HepG2 (cell line): ENCODE measurements at regions not wholly inside any gene's neighbourhood (a gene's known extent, or its start where the extent isn't known, plus 50 kb on each side); places are given as distances from the start of the nearest gene placed in this dataset.

ENCODE experiments used
- ATAC-seq: fragments of 200-7000 bp; cut with Tn5 transposase; 3 replicates; pipeline ENCODE4 v1.9.1; 2020; ENCODE audit warnings: mild to moderate bottlenecking, moderate library complexity
- BruUV-seq: library from RNA; stranded (reverse); fragments of 400-500 nt; replicated peaks from 2 replicates; lab custom pipeline; 2021; lab: Mats Ljungman, UMichigan
- CTCF ChIA-PET: fragments of 300-600 bp; formaldehyde crosslinking; extraction: SDS; loops from one replicate; lab custom pipeline; 2021; ENCODE audit warnings: low total read pairs, inconsistent platforms, low intra/inter-chr PET ratio; lab: Yijun Ruan, JAX
- POLR2A ChIA-PET: fragments of 350-600 bp; sonication (Branson Sonifier 250); formaldehyde crosslinking; loops from one replicate; lab custom pipeline; 2020; ENCODE audit warnings: antibody characterized with exemption, inconsistent platforms; lab: Yijun Ruan, JAX
- DNase-seq: peaks from one replicate; pipeline ENCODE4 v3.0.0-alpha.2; 2015; ENCODE audit warnings: low spot score
- FAIRE-seq: peaks from 3 replicates; lab custom pipeline; 2011; peaks lifted over from hg19 to GRCh38; lab: Jason Lieb, UNC
- H2AFZ ChIP-seq: one replicate; pipeline ENCODE4 v1.6.1; 2011; ENCODE audit warnings: low read length, inconsistent platforms
- H3K27ac ChIP-seq: fragments of 300-600 bp; 3 replicates; pipeline ENCODE4 v1.8.0; 2011; ENCODE audit warnings: mixed run types, mild to moderate bottlenecking, mixed read lengths, low read length, inconsistent platforms; ENCODE audit not compliant: insufficient read depth; ENCODE audit errors: extremely low read length
- H3K27me3 ChIP-seq, 2 experiments: fragments of 200-600 bp in 1 of 2; 2 replicates in 1 of 2; 3 replicates in 1 of 2; pipeline versions ENCODE4 v1.6.0 to v1.8.0; 2011; ENCODE audit warnings: low read length in 2 of 2, mild to moderate bottlenecking in 2 of 2, moderate library complexity in 2 of 2, inconsistent platforms in 1 of 2; ENCODE audit not compliant: insufficient read depth in 2 of 2, control insufficient read depth in 1 of 2
- H3K36me3 ChIP-seq, 2 experiments: fragments of 200-600 bp in 1 of 2; replicated peaks in 1 of 2; 2 replicates in 1 of 2; 3 replicates in 1 of 2; pipeline versions ENCODE4 v1.5.1 to v1.8.0; 2011; ENCODE audit warnings: low read length in 2 of 2, inconsistent platforms in 1 of 2; ENCODE audit not compliant: insufficient read depth in 2 of 2, control insufficient read depth in 1 of 2
- H3K4me1 ChIP-seq: 2 replicates; pipeline ENCODE4 v1.5.1; 2012; ENCODE audit warnings: low read length, inconsistent platforms; ENCODE audit not compliant: insufficient read depth
- H3K4me2 ChIP-seq: 2 replicates; pipeline ENCODE4 v1.6.0; 2011; ENCODE audit warnings: low read depth, low read length, inconsistent platforms
- H3K4me3 ChIP-seq, 3 experiments: fragments of 200-600 bp in 1 of 3; sonication (generic), shearing (Covaris generic) in 1 of 3; replicated peaks in 1 of 3; 2 replicates each; pipeline ENCODE4 v1.5.1; 2011 to 2016; ENCODE audit warnings: low read length in 3 of 3, inconsistent platforms in 2 of 3, low read depth in 2 of 3, mild to moderate bottlenecking in 2 of 3, control low read depth in 1 of 3, mixed read lengths in 1 of 3; ENCODE audit not compliant: insufficient read depth in 1 of 3
- H3K79me2 ChIP-seq: one replicate; pipeline ENCODE4 v1.6.1; 2011; ENCODE audit warnings: low read length, inconsistent platforms; ENCODE audit not compliant: insufficient read depth
- H3K9ac ChIP-seq: 2 replicates; pipeline ENCODE4 v1.6.0; 2011; ENCODE audit warnings: mild to moderate bottlenecking, low read depth, low read length, inconsistent platforms; ENCODE audit not compliant: insufficient read depth
- H3K9me3 ChIP-seq: 2 replicates; pipeline ENCODE4 v1.5.1; 2012; ENCODE audit warnings: mild to moderate bottlenecking, low read length
- H4K20me1 ChIP-seq: 2 replicates; pipeline ENCODE4 v1.6.0; 2011; ENCODE audit warnings: inconsistent platforms, mild to moderate bottlenecking, low read length, moderate library complexity; ENCODE audit not compliant: insufficient read depth
- ARNTL ChIP-seq: sonication (generic); formaldehyde crosslinking; IDR thresholded peaks from 2 replicates; pipeline ENCODE4 v1.4.0; 2020; ENCODE audit warnings: mild to moderate bottlenecking, missing genetic modification reagents
- CEBPG ChIP-seq: IDR thresholded peaks from 2 replicates; pipeline ENCODE4 v1.6.1; 2016
- CHD4 ChIP-seq: fragments of 200-600 bp; sonication (generic); IDR thresholded peaks from 2 replicates; pipeline ENCODE4 v1.7.0; 2017; ENCODE audit warnings: mild to moderate bottlenecking, low read length, borderline replicate concordance
- EHMT2 ChIP-seq: fragments of 200-600 bp; sonication (generic); IDR thresholded peaks from 2 replicates; pipeline ENCODE4 v1.7.0; 2017; ENCODE audit warnings: antibody characterized with exemption, low read depth, low read length, borderline replicate concordance
- FOXC1 ChIP-seq: sonication (generic); formaldehyde crosslinking; IDR thresholded peaks from 2 replicates; pipeline ENCODE4 v1.8.0; 2022; ENCODE audit warnings: mild to moderate bottlenecking, missing genetic modification reagents, borderline replicate concordance
- MTA1 ChIP-seq: sonication (generic); formaldehyde crosslinking; IDR thresholded peaks from 2 replicates; pipeline ENCODE4 v1.4.0; 2020; ENCODE audit warnings: missing genetic modification reagents, mild to moderate bottlenecking, borderline replicate concordance
- PCBP1 ChIP-seq: fragments of 200-400 bp; formaldehyde crosslinking; IDR thresholded peaks from 2 replicates; pipeline ENCODE4 v1.6.1; 2017; ENCODE audit warnings: mild to moderate bottlenecking, low read depth, low read length, borderline replicate concordance
- RFX5 ChIP-seq: IDR thresholded peaks from 2 replicates; pipeline ENCODE4 v1.6.1; 2011; ENCODE audit warnings: low read depth, low read length, improper control_type of control experiment
- SRF ChIP-seq: IDR thresholded peaks from 2 replicates; pipeline ENCODE4 v1.6.1; 2011; ENCODE audit warnings: mild to moderate bottlenecking, low read depth, low read length, moderate library complexity
- TARDBP ChIP-seq: sonication (generic); formaldehyde crosslinking; IDR thresholded peaks from 2 replicates; pipeline ENCODE4 v1.8.0; 2022; ENCODE audit warnings: mild to moderate bottlenecking, missing genetic modification reagents
- TRIM24 ChIP-seq: sonication (generic); formaldehyde crosslinking; IDR thresholded peaks from 2 replicates; pipeline ENCODE4 v1.8.0; 2022; ENCODE audit warnings: mild to moderate bottlenecking, missing genetic modification reagents
- XBP1 ChIP-seq: sonication (generic); formaldehyde crosslinking; IDR thresholded peaks from 2 replicates; pipeline ENCODE4 v1.5.0; 2020; ENCODE audit warnings: missing genetic modification reagents
- ZNF234 ChIP-seq: sonication (generic); formaldehyde crosslinking; conservative IDR thresholded peaks from 2 replicates; pipeline ENCODE4 v1.5.1; 2020; ENCODE audit warnings: mild to moderate bottlenecking, missing genetic modification reagents
- ZNF260 ChIP-seq: sonication (generic); formaldehyde crosslinking; IDR thresholded peaks from 2 replicates; pipeline ENCODE4 v1.4.0; 2020; ENCODE audit warnings: missing genetic modification reagents, low read depth, mild to moderate bottlenecking, borderline replicate concordance
- ZNF431 ChIP-seq: sonication (generic); formaldehyde crosslinking; IDR thresholded peaks from 2 replicates; pipeline ENCODE4 v1.9.0; 2022; ENCODE audit warnings: missing genetic modification reagents, low read depth, mild to moderate bottlenecking, borderline replicate concordance
- ZNF546 ChIP-seq: sonication (generic); formaldehyde crosslinking; conservative IDR thresholded peaks from 2 replicates; pipeline ENCODE4 v1.8.1; 2023; ENCODE audit warnings: mild to moderate bottlenecking, missing genetic modification reagents
- ZNF569 ChIP-seq: sonication (generic); formaldehyde crosslinking; IDR thresholded peaks from 2 replicates; pipeline ENCODE4 v1.5.0; 2020; ENCODE audit warnings: mild to moderate bottlenecking, missing genetic modification reagents, moderate library complexity, borderline replicate concordance
- ZNF776 ChIP-seq: sonication (generic); formaldehyde crosslinking; IDR thresholded peaks from 2 replicates; pipeline ENCODE4 v1.4.0; 2020; ENCODE audit warnings: mild to moderate bottlenecking, missing genetic modification reagents
- WGBS: methylation state at CpG from one replicate; pipeline ENCODE4 v1.1.6; 2017; ENCODE audit warnings: low lambda C conversion rate; 5-methylcytosine and 5-hydroxymethylcytosine counted together
- in situ Hi-C: cut with HindIII; loops from 2 replicates; pipeline ENCODE4 v1.10.0; 2017; ENCODE audit warnings: low pct_unique_long_range_greater_than_20kb; ENCODE audit not compliant: extremely low pct_ligation_motif_present
- intact Hi-C: fragments of 100-400 bp; cut with micrococcal nuclease; formaldehyde crosslinking; loops from one replicate; pipeline ENCODE4 v1.10.0; 2022; ENCODE audit not compliant: unreplicated experiment

DNA sequence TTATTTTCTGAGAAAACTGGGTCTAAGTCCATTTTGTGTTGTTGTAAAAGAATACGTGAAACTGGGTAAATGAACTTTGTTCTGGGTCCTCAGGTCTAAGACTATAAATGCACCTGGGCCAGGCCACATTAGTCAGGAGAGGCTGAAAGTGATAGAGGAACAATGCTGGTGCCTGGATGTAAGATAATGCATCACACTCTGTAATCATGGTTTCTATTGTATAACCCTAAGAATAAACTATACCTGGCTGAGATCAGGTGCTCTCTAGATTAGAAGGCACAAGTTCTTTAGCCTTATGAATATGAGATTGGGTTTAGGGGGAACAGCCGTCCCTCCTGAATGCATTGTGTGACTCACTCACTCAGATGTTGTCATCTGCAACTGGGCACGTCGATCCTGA is 675.5 kb downstream of the HTR1A start:
- no peak for DNase-seq
- Histone ChIP-seq H3K9me3 (peaks cover 19% of the 10 kb centered on the region), H3K9ac (no peak overlapping the region), H3K4me2 (no peak overlapping the region), H3K27me3 (no peaks in the 10 kb centered on the region), H2AFZ (no peak overlapping the region), H4K20me1 (no peaks in the 10 kb centered on the region), H3K27ac (no peak overlapping the region), H3K79me2 (no peaks in the 10 kb centered on the region), H3K4me1 (no peaks in the 10 kb centered on the region), H3K36me3 (no peaks in the 10 kb centered on the region), H3K4me3 (no peak overlapping the region)
- no peak for TF ChIP-seq EHMT2
- no peak for TF ChIP-seq RFX5
- TF ChIP-seq ZNF569 (CRISPR knock-in tag) = no peak
- no peak for TF ChIP-seq ZNF546
- TF ChIP-seq ZNF431 (CRISPR knock-in tag) = no peak
- no peak for TF ChIP-seq CHD4
- no peak for TF ChIP-seq XBP1
- no peak for FAIRE-seq
- ChIA-PET CTCF (no interaction called here), POLR2A (no interaction called here)
- WGBS = 0% methylated on average over 4 of the region's 4 CpGs
- in situ Hi-C loops (no loop called here), intact Hi-C loops (no loop called here)
- ATAC-seq = no peak
- no TSS peak for BruUV-seq

- no peak overlapping the region for H3K27ac ChIP-seq
- no peak for DNase-seq
- no peak for FAIRE-seq
- H3K9ac ChIP-seq = no peak overlapping the region
- no peaks in the 10 kb centered on the region for H3K27me3 ChIP-seq
- H2AFZ ChIP-seq = no peak overlapping the region
- TF ChIP-seq SRF = no peak
- TF ChIP-seq ARNTL (CRISPR knock-in tag) = no peak
- no peak for TF ChIP-seq TARDBP (CRISPR knock-in tag)
- TF ChIP-seq FOXC1 (CRISPR knock-in tag) = no peak
- no peak for TF ChIP-seq ZNF260 (CRISPR knock-in tag)
- TF ChIP-seq ZNF234 (CRISPR knock-in tag) = no peak
- no peak for TF ChIP-seq CEBPG (CRISPR knock-in tag)
- TF ChIP-seq ZNF776 (CRISPR knock-in tag) = no peak
- no peak for TF ChIP-seq MTA1 (CRISPR knock-in tag)
- no peak for TF ChIP-seq TRIM24 (CRISPR knock-in tag)
- no peak for TF ChIP-seq PCBP1
- intact Hi-C loops = no loop called here
- no peaks in the 10 kb centered on the region for H3K79me2 ChIP-seq
- H3K9me3 ChIP-seq = no peaks in the 10 kb centered on the region
- ATAC-seq = no peak
- H3K4me3 ChIP-seq = no peak overlapping the region
- POLR2A ChIA-PET = no interaction called here
- H3K4me1 ChIP-seq = no peaks in the 10 kb centered on the region
- in situ Hi-C loops = no loop called here
- H4K20me1 ChIP-seq = no peaks in the 10 kb centered on the region
- WGBS = 7% methylated on average over 2 of the region's 2 CpGs
- CTCF ChIA-PET = no interaction called here
- BruUV-seq = no TSS peak
- no peak overlapping the region for H3K4me2 ChIP-seq
- H3K36me3 ChIP-seq = no peaks in the 10 kb centered on the region
These were observed 684.8 kb downstream of the LRRC70 start for GRCh38 chr5:63263411-63263810.
